Transverse colon (tissue), 4 donors: ENCODE measurements at regions not wholly inside any gene's neighbourhood (a gene's known extent, or its start where the extent isn't known, plus 50 kb on each side); places are given as distances from the start of the nearest gene placed in this dataset.

ENCODE experiments used
- CTCF ChIP-seq, 5 experiments: fragments of 200-600 bp in 3 of 5; fragments of 450-650 bp in 2 of 5; sonication (generic) in 3 of 5; IDR thresholded peaks; 1 replicate in 2 of 5; 2 replicates in 3 of 5; pipeline ENCODE4 v1.5.1; 2016 to 2017; ENCODE audit warnings: antibody characterized with exemption in 5 of 5, inconsistent platforms in 3 of 5, mild to moderate bottlenecking in 2 of 5, moderate library complexity in 1 of 5
- EP300 ChIP-seq: sonication (generic); formaldehyde crosslinking; IDR thresholded peaks from one replicate; pipeline ENCODE4 v1.6.1; 2017; ENCODE audit warnings: antibody characterized with exemption, low read depth
- POLR2A ChIP-seq: fragments of 450-650 bp; IDR thresholded peaks from one replicate; pipeline ENCODE4 v1.6.1; 2016; ENCODE audit warnings: antibody characterized with exemption, mild to moderate bottlenecking, moderate library complexity
- POLR2AphosphoS5 ChIP-seq, 3 donors: sonication (generic); formaldehyde crosslinking; IDR thresholded peaks; one replicate each; pipeline ENCODE4 v1.6.1; 2016; ENCODE audit warnings: antibody characterized with exemption in 3 of 3

GRCh38 chr14:40806471-40806870, 800.2 kb upstream of the LRFN5 start:
- no peak for TF ChIP-seq CTCF (IDR thresholded peaks at IDR 0.05)
- TF ChIP-seq POLR2A: no peak
- no peak for TF ChIP-seq POLR2AphosphoS5 (IDR thresholded peaks at IDR 0.05)
- TF ChIP-seq EP300: no peak
